Psoas muscle (tissue), 7 donors: ENCODE measurements at regions not wholly inside any gene's neighbourhood (a gene's known extent, or its start where the extent isn't known, plus 50 kb on each side); places are given as distances from the start of the nearest gene placed in this dataset.

Experiments used
- ATAC-seq, 4 donors: fragments of 200-7000 bp; cut with Tn5 transposase; one replicate each; pipeline ENCODE4 v1.9.1; 2020; ENCODE audit warnings: moderate library complexity in 3 of 4, mild to moderate bottlenecking in 2 of 4
- DNase-seq, 2 donors: peaks; one replicate each; pipeline ENCODE4 v3.0.0-alpha.2; 2020
- H3K27ac ChIP-seq: fragments of 200-600 bp; one replicate; pipeline ENCODE4 v1.8.0; 2022
- H3K27me3 ChIP-seq, 3 donors: fragments of 200-600 bp in 1 of 3; one replicate each; pipeline versions ENCODE4 v1.6.1 to v1.8.0; 2013 to 2022; ENCODE audit warnings: low read length in 2 of 3, mild to moderate bottlenecking in 2 of 3, moderate library complexity in 1 of 3; ENCODE audit not compliant: insufficient read depth in 3 of 3
- H3K36me3 ChIP-seq, 2 donors: fragments of 200-600 bp in 1 of 2; one replicate each; pipeline versions ENCODE4 v1.6.1 to v1.8.0; 2013 to 2022; ENCODE audit warnings: low read depth in 1 of 2, mild to moderate bottlenecking in 1 of 2, moderate library complexity in 1 of 2; ENCODE audit not compliant: insufficient read depth in 1 of 2
- H3K4me1 ChIP-seq: fragments of 200-600 bp; one replicate; pipeline ENCODE4 v1.8.0; 2022
- H3K4me3 ChIP-seq: fragments of 200-600 bp; one replicate; pipeline ENCODE4 v1.8.0; 2022; ENCODE audit warnings: mild to moderate bottlenecking
- H3K9me3 ChIP-seq: fragments of 200-600 bp; one replicate; pipeline ENCODE4 v1.8.0; 2022
- WGBS, 3 donors: extraction: QIAGEN DNeasy Blood & Tissue Kit; methylation state at CpG; one replicate each; pipeline versions ENCODE4 v1.1.6 to v1.1.7; 2013; 5-methylcytosine and 5-hydroxymethylcytosine counted together
- intact Hi-C, 2 donors: fragments of 100-400 bp; cut with DNase I; formaldehyde crosslinking; loops; one replicate each; pipeline versions ENCODE4 v1.11.0 to v1.14.2; 2022
- TF ChIP-seq, protein P1 (sequence below): fragments of 200-600 bp; IDR thresholded peaks from one replicate; pipeline ENCODE4 v1.8.0; 2022; ENCODE audit warnings: antibody characterized with exemption
- donor health status: healthy with polysubstance abuse.
- donor health status: DM: no; HTN: no; CAD: no; lungs with moderate emphysema.
- donor health status: Bipolar disorder and iron deficiency.
- donor health status: healthy.
- donor health status: DM: yes; HTN: yes; CAD: no.
- donor health status: DM: no; HTN: no; CAD: no.
- donor health status: DM: yes; HTN: yes; CAD: no.

DNA sequence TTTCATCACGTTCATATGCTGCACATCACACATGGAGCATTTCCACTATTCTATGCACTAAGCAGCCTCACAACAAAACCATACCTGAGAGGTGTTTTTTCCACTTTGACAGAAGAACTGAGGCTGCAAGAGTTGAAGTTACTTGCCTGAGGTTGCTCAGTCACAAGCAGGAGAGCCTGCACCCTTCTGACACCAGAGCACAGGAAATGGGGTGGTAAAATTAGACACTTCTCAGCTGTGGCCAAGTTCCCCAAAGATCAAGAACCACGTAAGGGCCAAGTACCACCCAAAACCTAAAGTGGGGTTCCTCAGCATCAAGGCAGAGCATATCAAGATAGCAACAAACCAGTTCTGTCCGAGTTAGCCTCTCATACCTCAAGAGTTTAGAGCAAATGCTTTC lies 185.8 kb downstream of the CAPZA3 start:
- intact Hi-C loops: no loop called here
- Histone ChIP-seq H3K4me1 (no peaks in the 10 kb centered on the region), H3K36me3 (no peaks in the 10 kb centered on the region), H3K27me3 (no peaks in the 10 kb centered on the region), H3K9me3 (no peaks in the 10 kb centered on the region), H3K27ac (no peak overlapping the region), H3K4me3 (no peak overlapping the region)
- ATAC-seq: no peak
- WGBS, 3 donors: 76 to 81% (median 80%) methylated on average over 3 of the region's 3 CpGs
- no peak for DNase-seq
- TF ChIP-seq, protein P1, sequence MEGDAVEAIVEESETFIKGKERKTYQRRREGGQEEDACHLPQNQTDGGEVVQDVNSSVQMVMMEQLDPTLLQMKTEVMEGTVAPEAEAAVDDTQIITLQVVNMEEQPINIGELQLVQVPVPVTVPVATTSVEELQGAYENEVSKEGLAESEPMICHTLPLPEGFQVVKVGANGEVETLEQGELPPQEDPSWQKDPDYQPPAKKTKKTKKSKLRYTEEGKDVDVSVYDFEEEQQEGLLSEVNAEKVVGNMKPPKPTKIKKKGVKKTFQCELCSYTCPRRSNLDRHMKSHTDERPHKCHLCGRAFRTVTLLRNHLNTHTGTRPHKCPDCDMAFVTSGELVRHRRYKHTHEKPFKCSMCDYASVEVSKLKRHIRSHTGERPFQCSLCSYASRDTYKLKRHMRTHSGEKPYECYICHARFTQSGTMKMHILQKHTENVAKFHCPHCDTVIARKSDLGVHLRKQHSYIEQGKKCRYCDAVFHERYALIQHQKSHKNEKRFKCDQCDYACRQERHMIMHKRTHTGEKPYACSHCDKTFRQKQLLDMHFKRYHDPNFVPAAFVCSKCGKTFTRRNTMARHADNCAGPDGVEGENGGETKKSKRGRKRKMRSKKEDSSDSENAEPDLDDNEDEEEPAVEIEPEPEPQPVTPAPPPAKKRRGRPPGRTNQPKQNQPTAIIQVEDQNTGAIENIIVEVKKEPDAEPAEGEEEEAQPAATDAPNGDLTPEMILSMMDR: no peak

DNA sequence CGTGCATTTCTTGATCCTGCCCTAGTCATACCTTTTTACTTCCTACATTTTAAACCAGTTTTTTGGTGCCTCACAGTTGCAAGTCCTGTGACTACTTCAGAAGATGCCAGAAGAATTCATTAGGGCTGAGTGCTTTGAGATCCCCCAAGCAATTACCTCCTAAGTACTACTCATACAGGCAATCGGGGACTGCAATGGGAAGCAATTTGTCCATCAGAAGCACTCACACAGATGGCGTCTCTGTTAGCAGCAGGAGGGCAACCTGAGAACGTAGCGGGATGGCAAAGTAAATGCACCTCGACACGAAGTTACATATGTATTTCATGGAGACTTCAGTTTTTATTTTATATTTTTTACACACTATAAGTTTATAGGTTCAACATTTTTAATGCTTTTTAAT lies 188.3 kb downstream of the CAPZA3 start:
- Histone ChIP-seq H3K9me3 (peaks cover 2% of the 10 kb centered on the region), H3K27me3 (no peaks in the 10 kb centered on the region), H3K27ac (no peak overlapping the region), H3K36me3 (no peaks in the 10 kb centered on the region), H3K4me1 (no peaks in the 10 kb centered on the region), H3K4me3 (no peak overlapping the region)
- ATAC-seq: no peak
- 62 to 80% (median 74%) methylated on average over 7 of the region's 7 CpGs for WGBS, 3 donors
- intact Hi-C loops: no loop called here
- DNase-seq: no peak
- TF ChIP-seq, protein P1: no peak

DNA sequence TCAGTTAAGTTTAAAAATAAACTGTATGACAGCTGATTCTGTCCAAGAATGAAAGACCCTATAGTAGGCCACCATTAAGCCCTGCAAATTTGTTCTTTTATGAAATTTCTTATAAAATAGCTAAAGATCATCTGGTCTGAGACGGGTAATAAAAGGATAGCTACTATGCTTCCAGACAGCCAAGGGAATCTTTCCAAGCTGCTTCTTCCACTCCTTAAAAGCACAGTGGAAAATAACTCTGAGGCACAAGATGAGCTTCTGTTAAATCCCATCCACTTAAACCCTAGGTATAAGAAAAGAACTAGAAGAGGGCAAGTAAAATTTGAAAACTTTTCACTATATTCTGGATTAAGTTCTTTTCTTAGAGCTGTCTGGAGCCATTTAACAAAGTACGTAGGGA lies 194.3 kb downstream of the CAPZA3 start:
- Histone ChIP-seq H3K27ac (no peak overlapping the region), H3K27me3 (no peaks in the 10 kb centered on the region), H3K36me3 (no peaks in the 10 kb centered on the region), H3K9me3 (peaks cover 2% of the 10 kb centered on the region), H3K4me1 (no peaks in the 10 kb centered on the region), H3K4me3 (no peak overlapping the region)
- DNase-seq (no peak), ATAC-seq (no peak)
- TF ChIP-seq, protein P1: no peak
- intact Hi-C loops: no loop called here
- WGBS, 3 donors: 30 to 45% (median 33%) methylated on average over 2 of the region's 2 CpGs

DNA sequence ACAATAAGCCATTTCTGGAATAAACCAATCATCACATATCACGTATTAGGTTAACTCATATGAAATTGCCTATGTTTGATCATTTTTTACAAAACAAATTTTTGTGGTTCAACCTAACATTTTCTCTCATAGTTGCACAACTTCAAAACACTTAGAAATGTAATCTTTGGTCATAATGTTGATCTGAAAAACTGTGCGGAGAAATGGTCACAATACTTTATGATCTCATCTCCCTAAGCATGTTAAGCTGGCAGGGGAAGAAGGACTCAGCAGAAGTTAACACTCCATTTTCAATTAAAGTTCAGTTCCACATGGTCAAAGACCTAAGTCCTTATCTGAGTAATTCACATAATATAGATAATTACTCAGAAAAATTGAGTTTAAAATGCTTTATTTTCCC lies 194.8 kb downstream of the CAPZA3 start:
- intact Hi-C loops: no loop called here
- TF ChIP-seq, protein P1: no peak
- Histone ChIP-seq H3K36me3 (no peaks in the 10 kb centered on the region), H3K27ac (no peak overlapping the region), H3K4me3 (no peak overlapping the region), H3K27me3 (no peaks in the 10 kb centered on the region), H3K9me3 (peaks cover 2% of the 10 kb centered on the region), H3K4me1 (no peaks in the 10 kb centered on the region)
- DNase-seq (no peak), ATAC-seq (no peak)
- WGBS, 3 donors: 17 to 37% (median 17%) methylated on average over 2 of the region's 2 CpGs

DNA sequence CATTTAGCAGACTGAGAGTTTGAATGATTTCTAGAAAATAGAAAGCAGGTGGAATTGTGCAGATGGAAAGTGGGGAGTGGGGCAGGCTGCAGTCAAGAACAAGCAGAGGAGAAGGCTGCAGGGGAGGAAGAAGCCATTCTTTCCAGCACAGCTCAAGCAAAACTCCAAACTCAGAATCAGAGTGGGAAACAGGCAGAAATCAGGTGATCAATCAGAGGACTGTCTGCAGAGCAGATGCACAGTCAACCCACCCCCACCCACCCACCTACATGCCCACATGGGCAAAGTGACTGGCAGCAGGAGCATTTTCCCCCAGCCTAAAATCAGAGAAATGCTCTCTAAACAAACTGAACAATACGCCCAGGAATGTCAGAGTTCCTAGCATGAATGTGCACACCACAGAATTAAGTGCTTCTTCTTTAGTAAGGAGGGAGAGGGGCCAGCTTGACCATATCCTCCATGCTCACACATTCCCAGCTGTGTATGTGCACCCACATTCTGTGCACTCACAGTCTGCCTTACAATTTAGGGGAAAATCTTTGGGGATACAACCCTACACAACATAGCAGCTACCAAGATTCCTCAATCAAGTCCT lies 194.1 kb upstream of the PLEKHA5 start:
- 57 to 69% (median 67%) methylated on average over 1 of the region's 1 CpG for WGBS, 3 donors
- TF ChIP-seq, protein P1: no peak
- no peaks in the 10 kb centered on the region for H3K4me1 ChIP-seq
- H3K9me3 ChIP-seq: peaks cover 2% of the 10 kb centered on the region
- ATAC-seq (no peak), DNase-seq (no peak)
- intact Hi-C loops: no loop called here
- H3K27ac ChIP-seq: no peak overlapping the region
- no peak overlapping the region for H3K4me3 ChIP-seq
- H3K27me3 ChIP-seq: no peaks in the 10 kb centered on the region
- H3K36me3 ChIP-seq: no peaks in the 10 kb centered on the region
